NCI-H510A treated with DMSO at 0.1 percent for 48 hours (cell line): ENCODE measurements at regions not wholly inside any gene's neighbourhood (a gene's known extent, or its start where the extent isn't known, plus 50 kb on each side); places are given as distances from the start of the nearest gene placed in this dataset.
"Not testable (repeated sequence)": the region's sequence is repeated elsewhere in the genome, so short reads cannot be mapped to it uniquely, and the experiment has no call there.

Experiments
- DNase-seq: peaks from one replicate; lab custom pipeline; 2025; lab: John Stamatoyannopoulos, UW

DNA sequence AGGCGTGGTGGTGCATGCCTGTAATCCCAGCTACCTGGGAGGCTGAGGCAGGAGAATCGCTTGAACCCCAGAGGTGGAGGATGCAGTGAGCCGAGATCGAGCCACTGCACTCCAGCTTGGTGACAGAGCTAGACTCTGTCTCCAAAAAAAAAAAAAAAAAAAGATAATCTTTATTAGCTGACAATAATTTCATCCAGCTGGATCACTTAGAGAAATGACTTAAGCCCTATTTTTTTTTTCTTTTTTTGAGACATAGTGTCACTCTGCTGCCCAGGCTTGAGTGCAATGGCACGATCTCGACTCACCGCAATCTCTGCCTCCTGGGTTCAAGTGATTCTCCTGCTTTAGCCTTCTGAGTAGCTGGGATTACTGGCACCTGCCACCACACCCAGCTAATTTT, 51.6 kb upstream of the MAP4K4 start:
- DNase-seq, result not testable (repeated sequence)

DNA sequence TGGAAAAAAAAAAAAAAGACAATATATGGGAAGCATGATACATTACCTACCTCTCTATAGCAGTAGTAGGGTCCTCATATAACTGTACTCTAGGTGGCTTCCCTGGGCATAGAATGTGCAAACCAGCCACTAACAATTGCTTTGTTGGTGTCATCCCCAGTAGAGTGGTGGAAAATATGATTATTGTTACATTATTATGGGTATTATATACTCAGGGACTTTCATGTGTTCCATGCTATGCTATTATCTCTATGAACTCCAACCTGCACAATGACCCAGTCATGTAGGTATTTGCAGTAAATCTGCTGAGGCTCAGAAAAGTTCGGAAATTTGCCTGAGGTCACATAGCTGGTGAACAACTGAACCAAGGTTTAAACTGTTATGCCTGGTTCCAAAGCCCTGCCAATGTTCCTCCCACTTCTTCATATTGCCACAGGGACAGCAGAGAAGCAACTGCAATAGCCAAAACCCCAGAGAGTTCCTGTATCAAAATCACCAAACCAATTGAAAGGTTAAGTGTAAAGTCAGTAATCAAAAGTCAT, 52.6 kb upstream of the MAP4K4 start:
- no peak for DNase-seq

DNA sequence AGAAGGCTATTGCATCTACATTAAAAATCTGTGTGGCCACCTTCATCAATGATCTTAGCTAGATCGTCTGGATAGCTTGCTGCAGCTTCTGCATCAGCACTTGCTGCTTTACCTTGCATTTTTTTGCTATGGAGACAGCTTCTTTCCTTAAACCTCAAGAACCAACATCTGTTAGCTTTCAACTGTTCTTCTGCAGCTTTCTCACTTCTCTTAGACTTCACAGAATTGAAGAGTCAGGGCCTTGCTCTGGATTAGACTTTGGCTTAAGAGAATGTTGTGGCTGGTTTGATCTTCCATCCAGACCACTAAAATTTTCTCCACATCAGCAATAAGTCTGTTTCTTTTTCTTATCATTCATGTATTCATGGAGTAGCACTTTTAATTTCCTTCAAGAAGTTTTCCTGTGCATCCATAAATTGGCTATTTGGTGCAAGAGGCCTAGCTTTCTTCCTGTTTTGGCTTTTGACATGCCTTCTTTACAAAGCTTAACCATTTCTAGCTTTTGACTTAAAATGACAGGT, 54.4 kb upstream of the MAP4K4 start:
- no peak for DNase-seq

DNA sequence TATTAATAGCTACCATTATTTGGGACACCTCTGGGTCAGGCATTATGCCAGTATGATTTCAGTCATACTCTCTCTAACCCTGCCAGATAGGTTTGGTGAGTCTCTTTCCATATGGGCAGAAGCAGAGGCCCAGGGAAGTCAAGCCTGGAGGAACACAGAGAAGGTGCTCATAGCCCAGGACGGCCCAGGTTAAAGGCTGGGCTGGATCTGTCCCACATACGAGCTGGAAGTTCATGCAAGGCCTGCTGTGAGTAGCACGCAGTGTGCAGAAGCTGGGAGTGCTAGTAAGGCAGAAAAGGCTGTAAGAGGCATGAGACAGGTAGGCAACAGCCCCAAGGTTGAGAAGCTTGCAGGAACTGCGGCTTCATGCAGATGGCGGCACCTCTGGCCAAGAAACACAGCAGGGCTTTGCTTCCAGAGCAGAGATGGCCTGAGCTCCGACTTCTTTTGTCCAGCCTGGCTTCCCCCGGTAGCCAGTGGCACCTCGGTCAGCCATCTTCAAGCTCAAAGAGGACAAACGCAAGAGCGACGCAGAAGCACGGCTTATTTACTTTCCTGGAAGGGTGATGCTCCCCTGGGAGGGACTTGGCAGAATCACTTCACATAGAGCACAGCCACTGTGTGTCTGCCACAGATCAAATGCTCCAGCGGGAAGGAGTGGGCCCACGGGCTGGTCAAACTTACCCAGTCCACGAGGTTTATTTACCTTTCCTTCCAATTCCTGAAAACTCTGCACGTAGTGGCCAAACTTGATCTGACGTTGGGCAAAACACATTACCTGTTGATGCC, 58.5 kb upstream of the MAP4K4 start:
- DNase-seq, result no peak

DNA sequence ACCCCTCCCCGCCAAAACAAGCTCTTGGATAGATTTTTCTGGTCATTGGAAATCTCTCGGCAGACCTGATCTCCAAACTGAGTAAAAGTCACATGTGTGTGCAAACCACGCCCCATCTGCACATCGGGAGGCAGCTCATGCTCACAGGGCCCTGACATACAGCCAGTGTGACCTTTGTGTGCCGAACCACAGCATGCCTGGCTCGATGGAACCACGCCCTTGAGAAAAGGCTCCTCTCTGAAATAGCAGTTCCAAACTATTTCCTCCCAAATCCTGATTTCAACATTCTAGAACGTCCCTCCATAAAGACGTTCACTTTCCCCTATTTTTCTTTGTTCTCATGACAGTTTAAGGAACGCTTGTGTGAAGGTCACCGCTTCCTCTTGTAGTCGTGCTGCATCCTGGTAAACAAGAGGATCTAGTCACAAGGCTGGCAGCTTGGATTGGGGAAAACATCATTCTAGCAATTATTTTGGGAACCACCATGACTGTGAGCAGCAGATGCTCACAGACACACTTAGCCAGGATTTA, 59.3 kb upstream of the MAP4K4 start:
- no peak for DNase-seq

DNA sequence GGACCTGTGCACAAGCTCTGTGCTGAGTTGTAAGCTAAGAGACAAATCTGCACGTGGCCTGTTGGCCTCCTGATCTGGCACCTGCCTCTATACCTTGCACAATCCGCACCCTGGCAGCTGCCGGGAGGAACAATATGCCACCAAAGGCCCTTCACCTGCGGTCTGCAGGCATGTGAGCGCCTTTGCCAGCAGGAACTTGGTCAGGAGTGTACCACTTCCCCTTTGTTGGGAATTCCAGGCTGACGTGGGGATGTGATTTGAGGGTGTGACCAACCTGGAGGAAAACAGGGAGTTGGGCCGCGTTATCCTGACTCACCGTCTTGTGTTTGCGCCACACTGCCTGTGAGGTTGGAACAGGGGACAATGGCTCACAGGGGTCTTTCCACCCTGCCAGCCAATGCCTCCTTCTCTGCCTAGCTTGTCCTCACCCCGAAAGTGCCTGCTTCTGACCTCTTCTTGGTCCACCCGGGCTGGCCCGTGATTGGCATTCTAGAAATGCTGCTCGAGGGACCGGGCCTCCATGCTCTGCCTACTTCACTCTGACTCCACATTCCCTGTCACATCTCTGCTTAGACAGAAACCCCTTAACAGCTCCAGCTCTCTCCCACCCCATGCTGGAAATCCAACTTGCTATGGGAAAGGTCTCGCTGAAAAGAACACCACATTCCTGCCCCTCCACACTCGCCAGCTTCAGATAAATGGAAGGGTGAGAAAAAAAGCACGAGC, 67.1 kb upstream of the MAP4K4 start:
- peak; percentile 70 for DNase-seq

DNA sequence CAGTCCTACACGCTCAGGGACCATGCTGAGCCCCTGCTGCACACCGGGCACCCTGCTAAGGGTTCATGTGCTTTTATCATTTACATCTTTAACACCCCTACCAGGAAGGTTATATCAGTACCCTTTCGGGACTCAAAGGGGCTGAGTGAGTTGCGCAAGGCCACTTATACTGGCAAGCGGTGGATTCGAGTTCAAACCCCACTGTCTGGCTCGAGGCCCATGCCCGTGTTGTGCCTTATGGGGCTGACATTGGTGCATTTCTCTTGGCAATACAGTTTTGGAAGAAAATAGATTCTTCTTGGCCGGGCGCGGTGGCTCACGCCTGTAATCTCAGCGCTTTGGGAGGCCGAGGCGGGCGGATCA, 69.5 kb upstream of the MAP4K4 start:
- DNase-seq, result no peak

DNA sequence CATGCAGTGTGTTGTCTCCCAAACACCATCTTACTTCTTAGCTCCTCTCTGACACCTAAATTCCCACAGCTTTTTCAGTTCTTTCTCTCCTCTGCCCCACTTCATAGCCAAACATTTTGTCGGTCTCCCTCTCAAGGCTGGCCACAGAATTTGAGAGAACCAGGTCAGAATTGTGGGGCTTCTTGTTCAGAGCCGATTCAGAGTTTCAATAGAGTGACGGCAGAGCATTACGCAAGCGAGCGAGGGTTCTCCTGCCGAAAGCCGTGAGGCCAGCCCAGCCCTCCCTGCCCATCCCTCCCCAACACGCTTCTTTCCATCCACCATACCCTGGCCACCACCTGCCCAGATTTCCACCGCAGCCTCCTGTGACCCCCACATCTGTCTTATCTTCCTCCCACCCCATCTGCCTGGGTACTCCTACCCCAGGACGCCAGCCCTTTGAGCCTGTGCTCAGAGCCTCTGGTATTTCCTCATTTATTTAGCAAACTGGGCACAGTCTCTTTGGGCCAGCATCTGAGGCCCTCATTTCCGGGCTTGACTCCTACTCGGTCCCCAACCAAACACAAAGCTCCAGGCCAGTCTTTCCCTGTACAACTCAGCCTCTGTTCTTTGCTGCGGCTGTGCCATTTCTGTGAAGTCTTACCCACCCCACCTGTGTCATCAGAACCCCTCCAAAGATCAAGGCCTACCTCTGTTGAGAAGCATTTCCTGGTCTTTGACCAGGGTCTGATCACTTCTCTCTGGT, 70.0 kb upstream of the MAP4K4 start:
- DNase-seq, result no peak

DNA sequence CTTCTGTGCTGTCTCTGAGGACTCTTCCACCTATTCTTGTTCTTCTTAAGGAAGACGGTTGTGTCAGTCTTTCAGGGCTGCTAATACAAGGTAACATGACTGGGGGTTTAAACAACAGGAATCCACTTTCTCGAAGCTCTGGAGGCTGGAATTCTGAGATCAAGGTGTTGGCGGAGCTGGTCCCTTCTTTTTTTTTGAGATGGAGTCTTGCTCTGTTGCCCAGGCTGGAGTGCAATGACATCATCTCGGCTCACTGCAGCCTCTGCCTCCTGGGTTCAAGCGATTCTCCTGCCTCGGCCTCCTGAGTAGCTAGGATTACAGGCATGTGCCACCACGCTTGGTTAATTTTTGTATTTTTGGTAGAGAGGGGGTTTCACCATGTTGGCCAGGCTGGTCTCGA, 71.7 kb upstream of the MAP4K4 start:
- not testable (repeated sequence) for DNase-seq

DNA sequence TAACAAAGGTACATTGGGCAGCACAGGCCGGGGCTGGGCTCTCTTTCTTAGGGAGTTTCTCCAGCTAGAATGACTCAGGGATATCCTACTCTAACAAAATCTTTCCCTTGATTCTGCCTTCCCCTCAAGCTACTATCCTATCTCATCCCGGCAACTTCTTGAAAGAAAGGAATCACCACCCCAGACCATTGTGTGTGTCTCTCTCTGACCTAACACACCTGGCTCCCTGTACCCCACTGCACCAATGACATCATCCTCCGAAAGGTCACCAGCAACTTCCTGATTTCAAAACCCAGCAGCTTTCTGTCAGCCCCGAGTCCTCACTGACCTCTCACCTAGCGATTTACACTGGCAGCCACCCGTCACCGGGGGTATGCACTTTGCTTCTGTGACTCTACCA, 72.1 kb upstream of the MAP4K4 start:
- no peak for DNase-seq

DNA sequence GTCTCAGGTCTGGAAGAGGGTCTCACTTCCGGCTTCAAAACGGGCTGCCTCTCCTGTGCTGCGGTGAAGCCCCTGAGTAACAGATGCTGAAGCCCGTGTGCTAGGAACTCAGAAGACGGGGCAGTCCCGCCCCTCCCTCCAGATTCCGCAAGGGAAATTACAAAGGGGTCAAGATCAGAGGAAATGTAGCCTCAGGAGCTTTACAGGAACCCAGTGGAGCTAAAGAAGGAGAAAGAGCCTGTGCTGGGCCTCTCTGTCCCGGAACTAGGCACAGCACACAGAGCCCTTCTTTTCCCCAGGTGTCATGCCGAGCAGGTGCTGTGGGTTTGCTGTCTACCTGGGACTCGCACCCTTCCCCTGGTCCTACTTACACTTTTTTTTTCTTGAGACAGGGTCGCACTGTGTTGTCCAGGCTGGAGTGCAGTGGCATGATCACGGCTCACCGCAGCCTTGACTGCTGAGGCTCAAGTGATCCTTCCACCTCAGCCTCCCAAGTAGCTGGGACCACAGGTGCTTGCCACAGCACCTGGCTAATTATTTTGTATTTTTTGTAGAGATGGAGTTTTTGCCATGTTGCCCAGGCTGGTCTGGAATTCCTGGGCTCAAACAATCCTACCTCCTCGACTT, 72.7 kb upstream of the MAP4K4 start:
- DNase-seq, result no peak

DNA sequence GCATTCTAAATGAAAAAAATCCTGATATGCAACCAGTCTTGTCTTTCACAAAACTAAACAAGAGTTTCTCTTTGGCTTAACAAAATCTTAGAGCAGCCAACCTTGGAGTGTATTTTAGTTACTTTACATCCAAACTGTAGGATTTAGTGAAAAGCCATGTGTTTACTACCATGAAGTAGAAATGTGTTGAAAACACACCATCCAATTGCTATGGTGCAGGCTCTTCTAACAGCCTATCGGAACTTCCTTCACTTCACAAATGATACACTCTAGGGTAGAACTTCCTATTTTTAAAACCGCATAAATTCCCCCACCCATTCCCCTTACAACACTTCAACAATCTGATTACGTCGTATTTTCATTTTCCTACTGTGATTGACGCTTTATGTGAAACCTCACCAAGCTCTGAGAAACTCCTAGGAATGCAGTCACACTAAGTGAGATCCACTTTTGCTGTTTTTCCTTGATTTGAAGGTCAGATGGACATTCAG, 74.4 kb upstream of the MAP4K4 start:
- no peak for DNase-seq

DNA sequence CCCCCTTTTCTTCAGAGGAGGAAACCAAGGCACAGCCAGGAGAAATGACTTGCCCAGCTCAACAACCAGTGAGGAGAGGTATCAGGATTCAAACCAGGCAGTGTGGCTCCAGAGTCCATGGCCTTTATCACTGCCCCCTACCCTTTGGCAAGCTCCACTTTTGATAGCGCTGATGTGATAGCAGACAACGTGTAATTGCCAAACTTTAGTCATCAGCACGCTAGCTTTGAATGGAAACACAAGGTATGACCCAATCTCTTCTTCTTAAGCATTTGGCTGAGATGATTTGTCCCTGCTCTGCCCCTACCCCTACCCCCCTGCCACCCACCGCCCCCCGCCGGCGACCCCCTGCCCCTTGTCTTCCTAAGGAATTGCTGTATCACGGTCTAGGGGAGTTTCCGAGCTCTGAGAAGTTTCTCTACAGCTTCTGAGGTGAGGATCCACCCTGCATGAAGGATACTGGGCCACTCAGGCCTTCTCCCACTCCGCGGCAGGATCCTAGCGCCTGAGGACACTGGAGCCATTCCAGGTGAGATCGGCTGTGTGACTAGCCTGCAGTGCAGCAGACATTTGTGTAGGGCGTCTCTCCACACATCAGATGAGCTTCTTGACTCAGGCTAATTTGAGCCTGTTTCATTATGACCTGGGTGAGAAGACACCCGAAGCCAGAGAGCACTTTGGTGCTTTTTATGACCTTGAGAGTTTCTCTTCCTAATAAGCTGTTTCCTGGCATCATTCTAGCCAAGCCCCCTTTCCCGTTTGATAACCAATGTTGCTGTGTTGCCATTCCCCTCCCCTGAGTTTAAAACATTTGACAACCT, 75.1 kb upstream of the MAP4K4 start:
- no peak for DNase-seq

DNA sequence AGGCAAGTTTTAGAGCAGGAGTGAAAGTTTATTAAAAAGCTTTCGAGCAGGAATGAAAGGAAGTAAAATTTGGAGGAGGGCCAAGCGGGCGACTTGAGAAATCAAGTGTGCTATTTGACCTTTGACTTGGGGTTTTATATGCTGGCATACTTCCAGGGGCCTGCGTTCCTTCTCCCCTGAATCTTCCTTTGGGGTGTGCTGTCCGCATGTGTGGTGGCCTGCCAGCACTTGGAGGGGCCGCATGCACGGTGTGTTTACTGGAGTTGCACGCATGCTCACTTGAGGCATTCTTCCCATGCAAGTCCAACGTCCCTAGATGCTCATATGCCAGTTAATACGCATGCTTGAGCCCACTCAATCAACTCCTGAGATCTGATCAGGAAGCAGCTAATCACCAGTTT, 78.3 kb upstream of the MAP4K4 start:
- no peak for DNase-seq

DNA sequence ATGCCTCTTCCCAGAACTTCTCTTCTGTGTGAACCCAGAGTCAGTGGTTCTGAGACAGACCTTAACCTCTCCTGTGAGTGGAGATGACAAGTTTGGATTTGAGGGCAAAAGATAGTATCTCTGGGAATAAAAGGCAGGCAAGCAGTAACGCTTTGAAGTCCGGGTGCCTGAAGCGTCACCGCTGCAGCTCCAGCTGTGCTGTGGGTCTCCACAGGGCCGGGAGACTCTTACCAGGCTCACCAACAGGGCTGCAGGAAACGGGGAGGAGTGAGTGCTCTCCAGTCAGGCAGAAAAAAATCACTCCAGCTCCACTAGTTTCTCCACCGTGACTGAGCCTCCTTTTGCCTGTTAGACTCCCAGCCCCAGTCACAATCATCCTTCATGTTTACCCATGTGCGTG, 79.7 kb upstream of the MAP4K4 start:
- DNase-seq, result peak; percentile 16

DNA sequence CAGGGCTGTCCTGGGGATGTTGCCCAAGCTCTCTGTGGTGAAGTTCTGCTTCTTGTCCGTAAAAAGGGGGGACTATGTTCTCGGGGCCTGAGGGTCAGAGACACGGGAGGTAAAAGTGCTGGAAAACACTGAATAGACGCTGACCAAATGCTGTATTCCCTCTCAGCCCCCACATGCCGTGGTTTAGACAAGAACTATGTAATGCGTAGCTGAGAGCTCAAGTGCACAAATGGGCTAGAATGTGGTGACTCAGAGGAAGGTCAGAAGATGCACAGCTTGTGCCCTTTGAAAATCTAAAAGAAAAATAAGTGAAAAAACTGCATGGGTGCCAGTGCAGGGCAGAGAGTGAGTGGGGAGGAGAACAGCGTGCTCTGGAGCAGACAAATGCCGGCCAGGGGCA, 80.3 kb upstream of the MAP4K4 start:
- DNase-seq, result no peak

DNA sequence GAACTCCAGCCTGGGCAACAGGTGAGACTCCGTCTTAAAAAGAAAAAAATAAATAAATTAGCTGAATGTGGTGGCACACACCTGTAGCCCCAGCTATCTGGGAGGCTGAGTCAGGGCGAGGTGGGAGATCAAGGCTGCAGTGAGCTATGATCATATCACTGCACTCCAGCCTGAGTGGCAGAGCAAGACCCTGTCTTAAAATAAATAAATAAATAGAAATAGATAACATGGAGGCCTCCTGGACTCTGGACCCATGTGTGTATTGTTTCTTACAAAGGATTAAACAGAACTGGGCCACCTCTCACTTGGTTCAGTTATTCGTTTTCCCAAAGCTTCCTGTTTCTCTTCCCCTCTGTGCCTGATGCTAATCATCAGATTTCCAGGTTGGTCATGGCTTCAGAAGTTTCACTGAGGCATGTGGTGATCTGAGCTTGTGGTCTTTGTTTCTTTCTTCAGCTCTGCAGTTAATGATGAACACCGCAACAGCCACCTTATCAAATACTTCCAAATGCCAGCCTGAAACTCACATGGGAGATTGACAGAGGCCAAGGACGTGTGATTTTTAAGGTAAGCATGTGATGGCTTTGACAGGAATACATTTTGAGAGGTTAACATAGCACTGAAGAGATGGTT, 83.3 kb upstream of the MAP4K4 start:
- no peak for DNase-seq

DNA sequence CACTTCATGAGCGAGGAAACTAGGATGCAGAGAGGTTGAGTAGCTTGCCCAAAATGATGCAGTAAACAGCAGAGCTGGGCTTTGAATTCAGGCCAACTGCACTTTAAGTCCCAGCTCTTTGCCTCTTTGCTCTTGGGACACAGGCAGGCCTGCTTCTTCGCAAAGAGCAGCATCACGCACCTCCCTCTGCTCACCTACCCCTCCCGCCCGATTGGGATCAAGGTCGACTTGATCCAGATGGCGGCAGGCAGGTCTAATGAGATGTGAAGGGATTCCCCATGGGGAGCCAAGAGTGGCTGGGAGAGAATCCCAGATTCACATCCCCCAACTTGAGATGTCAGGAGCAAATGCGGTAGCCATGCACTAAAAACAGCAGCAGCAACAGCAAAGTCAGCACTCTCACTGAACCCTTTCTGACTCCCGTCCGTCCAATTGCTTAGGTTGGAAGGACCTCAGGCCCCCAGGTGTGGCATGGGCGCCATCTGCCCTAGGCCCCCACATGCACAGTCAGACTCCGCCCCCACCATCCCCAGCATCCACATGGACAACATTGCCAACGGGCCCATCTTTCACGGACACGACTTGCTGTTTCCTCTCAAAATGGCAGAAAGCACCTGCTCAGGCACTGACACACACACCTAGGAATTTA, 84.3 kb upstream of the MAP4K4 start:
- no peak for DNase-seq

DNA sequence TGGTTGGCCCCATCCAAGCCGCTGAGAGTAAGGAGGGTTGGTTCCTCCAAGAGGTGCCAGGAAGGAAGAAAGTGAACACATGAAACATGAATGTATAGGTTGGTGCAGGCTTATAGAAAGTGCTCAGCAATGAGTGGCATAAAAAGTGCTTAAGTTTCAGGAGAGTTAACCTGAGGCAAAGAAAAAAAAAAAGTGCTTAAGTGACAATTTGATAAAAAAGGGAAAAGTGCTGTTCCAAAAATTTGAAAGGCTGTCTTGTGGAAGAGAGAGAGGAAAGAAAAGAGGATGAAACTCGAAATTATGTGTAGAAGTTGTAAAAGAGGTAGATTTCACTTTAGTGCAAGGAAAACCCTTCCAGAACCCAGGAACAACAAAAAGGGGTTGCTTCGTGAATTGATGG, 85.5 kb upstream of the MAP4K4 start:
- DNase-seq, result no peak
